Keratinocyte (primary cell): ENCODE measurements at regions not wholly inside any gene's neighbourhood (a gene's known extent, or its start where the extent isn't known, plus 50 kb on each side); places are given as distances from the start of the nearest gene placed in this dataset.

ENCODE experiments used
- DNase-seq: peaks from one replicate; pipeline ENCODE4 v3.0.0-alpha.2; 2011; ENCODE audit warnings: low read depth, missing footprints, low spot score
- FAIRE-seq: peaks from 2 replicates; lab custom pipeline; 2011; peaks lifted over from hg19 to GRCh38; lab: Jason Lieb, UNC
- H2AFZ ChIP-seq: 2 replicates; pipeline ENCODE4 v1.6.0; 2012; ENCODE audit warnings: low read length, control low read depth, inconsistent platforms; ENCODE audit not compliant: control insufficient read depth
- H3K27ac ChIP-seq: 2 replicates; pipeline ENCODE4 v1.5.1; 2011; ENCODE audit warnings: low read length; ENCODE audit not compliant: control insufficient read depth, insufficient read depth
- H3K27me3 ChIP-seq: 3 replicates; pipeline ENCODE4 v1.6.0; 2011; ENCODE audit warnings: low read length; ENCODE audit not compliant: control insufficient read depth, insufficient read depth; ENCODE audit errors: extremely low read depth
- H3K36me3 ChIP-seq, 2 experiments: 2 replicates in 1 of 2; 3 replicates in 1 of 2; pipeline ENCODE4 v1.5.1; 2011; ENCODE audit warnings: low read length in 2 of 2, mild to moderate bottlenecking in 1 of 2; ENCODE audit not compliant: control insufficient read depth in 2 of 2, insufficient read depth in 2 of 2; ENCODE audit errors: extremely low read depth in 1 of 2
- H3K4me1 ChIP-seq: 3 replicates; pipeline ENCODE4 v1.5.1; 2011; ENCODE audit warnings: low read length; ENCODE audit not compliant: control insufficient read depth, insufficient read depth; ENCODE audit errors: extremely low read depth
- H3K4me2 ChIP-seq: 3 replicates; pipeline ENCODE4 v1.6.0; 2011; ENCODE audit warnings: low read depth, low read length; ENCODE audit not compliant: control insufficient read depth, insufficient read depth; ENCODE audit errors: extremely low read depth
- H3K4me3 ChIP-seq, 3 experiments: fragments of 200-600 bp in 1 of 3; sonication (generic) in 1 of 3; 2 replicates in 2 of 3; 3 replicates in 1 of 3; pipeline ENCODE4 v1.5.1; 2011 to 2016; ENCODE audit warnings: low read length in 3 of 3, mild to moderate bottlenecking in 3 of 3, control low read depth in 2 of 3, inconsistent platforms in 1 of 3, low read depth in 1 of 3, mixed read lengths in 1 of 3, mixed run types in 1 of 3, moderate library complexity in 1 of 3; ENCODE audit not compliant: control insufficient read depth in 2 of 3, insufficient read depth in 2 of 3; ENCODE audit errors: extremely low read depth in 1 of 3
- H3K79me2 ChIP-seq: 2 replicates; pipeline ENCODE4 v1.6.0; 2012; ENCODE audit warnings: low read length; ENCODE audit not compliant: control insufficient read depth, insufficient read depth
- H3K9ac ChIP-seq: 3 replicates; pipeline ENCODE4 v1.6.0; 2011; ENCODE audit warnings: low read length; ENCODE audit not compliant: control insufficient read depth, insufficient read depth; ENCODE audit errors: extremely low read depth
- H3K9me1 ChIP-seq: 3 replicates; pipeline ENCODE4 v1.6.0; 2011; ENCODE audit warnings: low read length; ENCODE audit not compliant: control insufficient read depth, insufficient read depth; ENCODE audit errors: extremely low read depth
- H3K9me3 ChIP-seq: 2 replicates; pipeline ENCODE4 v1.5.1; 2012; ENCODE audit warnings: low read depth, low read length; ENCODE audit not compliant: control insufficient read depth
- H4K20me1 ChIP-seq: 3 replicates; pipeline ENCODE4 v1.6.0; 2011; ENCODE audit warnings: low read length; ENCODE audit not compliant: control insufficient read depth, insufficient read depth; ENCODE audit errors: extremely low read depth
- EZH2 ChIP-seq: IDR thresholded peaks from one replicate; pipeline ENCODE4 v1.6.1; 2012; ENCODE audit warnings: inconsistent platforms, mild to moderate bottlenecking, low read length, moderate library complexity
- dilution Hi-C: fragments of 300-500 bp; cut with MboI; formaldehyde crosslinking; loops from one replicate; pipeline ENCODE4 v1.7.0; 2020; ENCODE audit warnings: low sequenced_read_pairs; ENCODE audit not compliant: extremely low pct_ligation_motif_present
- TF ChIP-seq, protein P1 (sequence below), 3 experiments: IDR thresholded peaks in 1 of 3; conservative IDR thresholded peaks in 1 of 3; optimal IDR thresholded peaks in 1 of 3; 2 replicates in 2 of 3; 3 replicates in 1 of 3; pipeline versions ENCODE3 to v1.5.1; 2011; ENCODE audit warnings: low read length in 3 of 3, mild to moderate bottlenecking in 3 of 3, moderate library complexity in 2 of 3, control low read depth in 1 of 3, inconsistent platforms in 1 of 3; ENCODE audit not compliant: insufficient read depth in 2 of 3; ENCODE audit errors: extremely low read depth in 1 of 3

- TF ChIP-seq, protein P1, sequence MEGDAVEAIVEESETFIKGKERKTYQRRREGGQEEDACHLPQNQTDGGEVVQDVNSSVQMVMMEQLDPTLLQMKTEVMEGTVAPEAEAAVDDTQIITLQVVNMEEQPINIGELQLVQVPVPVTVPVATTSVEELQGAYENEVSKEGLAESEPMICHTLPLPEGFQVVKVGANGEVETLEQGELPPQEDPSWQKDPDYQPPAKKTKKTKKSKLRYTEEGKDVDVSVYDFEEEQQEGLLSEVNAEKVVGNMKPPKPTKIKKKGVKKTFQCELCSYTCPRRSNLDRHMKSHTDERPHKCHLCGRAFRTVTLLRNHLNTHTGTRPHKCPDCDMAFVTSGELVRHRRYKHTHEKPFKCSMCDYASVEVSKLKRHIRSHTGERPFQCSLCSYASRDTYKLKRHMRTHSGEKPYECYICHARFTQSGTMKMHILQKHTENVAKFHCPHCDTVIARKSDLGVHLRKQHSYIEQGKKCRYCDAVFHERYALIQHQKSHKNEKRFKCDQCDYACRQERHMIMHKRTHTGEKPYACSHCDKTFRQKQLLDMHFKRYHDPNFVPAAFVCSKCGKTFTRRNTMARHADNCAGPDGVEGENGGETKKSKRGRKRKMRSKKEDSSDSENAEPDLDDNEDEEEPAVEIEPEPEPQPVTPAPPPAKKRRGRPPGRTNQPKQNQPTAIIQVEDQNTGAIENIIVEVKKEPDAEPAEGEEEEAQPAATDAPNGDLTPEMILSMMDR (optimal IDR thresholded peaks at IDR 0.05 in 1 of 3, IDR thresholded peaks at IDR 0.05 in 1 of 3, conservative IDR thresholded peaks at IDR 0.05 in 1 of 3; ENCODE audit: extremely low read depth in 1 of 3, insufficient read depth in 2 of 3, low read length in 3 of 3) = no peak
- no peak for TF ChIP-seq EZH2
- Histone ChIP-seq H3K27ac (no peak overlapping the region), H3K4me3 (no peak overlapping the region), H3K79me2 (no peaks in the 10 kb centered on the region), H4K20me1 (no peaks in the 10 kb centered on the region), H3K9ac (no peak overlapping the region), H3K4me2 (no peak overlapping the region), H3K36me3 (no peaks in the 10 kb centered on the region), H3K9me1 (no peaks in the 10 kb centered on the region), H2AFZ (no peak overlapping the region), H3K9me3 (no peaks in the 10 kb centered on the region), H3K27me3 (no peaks in the 10 kb centered on the region), H3K4me1 (no peaks in the 10 kb centered on the region)
- DNase-seq = no peak
- no peak for FAIRE-seq
- dilution Hi-C loops = no loop called here
Observed at GRCh38 chr4:27619435-27619834, 758.8 kb downstream of the STIM2 start.

- no peaks in the 10 kb centered on the region for H3K9me1 ChIP-seq
- H3K36me3 ChIP-seq = no peaks in the 10 kb centered on the region
- DNase-seq (no peak), FAIRE-seq (no peak)
- no peak overlapping the region for H3K27ac ChIP-seq
- TF ChIP-seq, protein P1 (optimal IDR thresholded peaks at IDR 0.05 in 1 of 3, IDR thresholded peaks at IDR 0.05 in 1 of 3, conservative IDR thresholded peaks at IDR 0.05 in 1 of 3; ENCODE audit: extremely low read depth in 1 of 3, insufficient read depth in 2 of 3, low read length in 3 of 3) = no peak
- no peak overlapping the region for H3K4me3 ChIP-seq
- H4K20me1 ChIP-seq = no peaks in the 10 kb centered on the region
- dilution Hi-C loops = no loop called here
- H3K9ac ChIP-seq = no peak overlapping the region
- H3K9me3 ChIP-seq = no peaks in the 10 kb centered on the region
- no peaks in the 10 kb centered on the region for H3K4me1 ChIP-seq
- no peak overlapping the region for H3K4me2 ChIP-seq
- H2AFZ ChIP-seq = no peak overlapping the region
- no peaks in the 10 kb centered on the region for H3K27me3 ChIP-seq
- H3K79me2 ChIP-seq = no peaks in the 10 kb centered on the region
Observed at GRCh38 chr4:27620886-27621285, 760.2 kb downstream of the STIM2 start.
